ENCODE measurements at regions not wholly inside any gene's neighbourhood (a gene's known extent, or its start where the extent isn't known, plus 50 kb on each side); places are given as distances from the start of the nearest gene placed in this dataset.

DNA sequence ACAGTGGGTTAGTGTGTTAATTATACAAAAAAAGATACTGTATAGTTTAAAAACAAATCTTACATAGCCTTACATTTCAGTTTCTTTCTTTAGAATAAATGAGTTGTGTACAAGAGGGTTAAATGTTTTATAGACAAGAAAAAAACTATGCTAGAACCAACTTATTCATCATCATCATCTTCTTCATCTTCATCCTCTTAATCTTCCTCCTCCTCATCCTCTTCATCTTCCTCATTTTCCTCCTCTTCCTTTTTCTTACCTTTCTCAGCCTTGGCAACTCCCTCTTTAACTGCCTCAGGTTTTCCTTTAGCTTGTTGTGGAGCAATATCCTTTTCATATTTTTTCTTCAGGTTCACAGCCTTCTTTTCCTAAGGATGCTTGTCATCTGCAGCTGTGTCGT, 53.7 kb downstream of the RPS12 start:
- DNase-seq = no peak

DNA sequence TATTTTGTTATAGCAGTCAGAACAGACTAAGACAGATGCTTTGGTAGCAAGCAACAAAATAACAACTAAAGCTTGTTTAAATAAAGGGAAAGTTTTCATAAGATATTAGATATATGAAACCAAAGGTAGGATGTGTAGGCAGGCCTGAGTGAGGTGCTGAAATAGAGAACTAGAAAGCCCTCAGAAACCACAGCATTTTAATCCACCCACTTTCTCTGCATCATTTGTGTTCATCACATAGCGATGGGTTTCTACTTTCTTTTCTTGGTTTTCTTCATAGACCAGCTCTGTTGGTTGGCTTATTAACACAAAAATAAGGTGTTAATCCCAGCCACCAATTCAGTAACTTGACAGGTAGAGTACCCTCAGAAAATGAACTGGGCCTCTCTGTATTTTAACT, 58.6 kb downstream of the RPS12 start:
- DNase-seq = no peak

GRCh38 chr6:132877003-132877402, 62.6 kb downstream of the RPS12 start:
- no peak for DNase-seq

DNA sequence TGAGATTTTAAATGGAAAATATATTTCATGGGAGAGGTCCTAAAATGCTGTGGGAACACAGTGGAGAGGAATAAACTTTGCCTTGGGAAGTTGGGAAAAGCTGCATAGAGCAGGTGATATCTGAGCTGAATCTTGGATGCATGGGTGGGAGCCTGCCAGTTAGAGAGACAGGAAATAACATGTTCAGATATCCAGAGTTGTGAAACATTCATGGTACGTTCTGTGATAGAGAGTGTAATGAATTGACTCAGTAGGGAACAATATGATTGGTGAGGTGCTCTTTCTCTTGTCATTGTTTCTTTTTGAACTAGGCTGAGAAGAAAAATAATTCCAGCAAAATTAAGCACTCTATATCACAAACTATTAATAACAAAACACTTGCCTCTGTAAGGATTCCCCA, 72.8 kb downstream of the RPS12 start:
- no peak for DNase-seq

GRCh38 chr6:132888701-132889100, 74.3 kb downstream of the RPS12 start:
- no peak for DNase-seq

DNA sequence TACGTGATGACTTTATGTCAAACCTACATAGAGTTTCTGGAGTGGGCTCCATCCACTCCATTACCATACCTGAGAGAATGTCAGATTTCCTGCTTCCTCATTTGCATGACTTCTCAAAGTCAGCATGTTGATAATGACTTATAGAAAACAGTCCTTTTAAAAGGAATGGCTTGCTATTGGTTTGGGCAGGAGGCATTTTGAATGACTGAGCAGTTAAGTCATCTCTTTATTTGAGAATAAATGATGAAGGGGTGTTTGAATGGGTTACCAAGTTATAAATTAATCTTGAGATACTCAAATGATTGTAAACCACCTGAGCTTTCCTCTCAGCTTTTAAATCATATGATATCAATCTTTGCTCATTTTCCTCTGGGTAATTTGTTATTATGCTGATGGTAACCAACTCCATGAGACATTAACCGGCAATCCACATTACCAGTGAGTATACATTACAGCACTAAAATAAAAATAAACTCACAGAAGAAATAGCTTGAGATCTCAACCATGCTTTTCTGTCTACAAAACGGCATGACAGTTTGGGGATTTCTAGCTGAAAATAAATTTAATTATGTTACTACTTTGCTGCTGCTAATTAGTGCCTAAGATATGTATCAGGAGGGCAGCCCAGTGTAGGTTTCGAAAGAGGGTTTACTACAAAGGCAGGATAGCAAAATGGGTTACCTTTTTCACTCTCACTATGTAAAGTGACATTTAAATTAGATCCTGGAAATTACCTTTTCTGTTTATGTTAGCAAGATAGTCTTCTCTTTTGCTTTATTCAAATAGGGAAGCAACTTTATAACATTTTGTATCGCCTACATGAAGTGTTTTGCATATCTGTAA, 78.8 kb downstream of the RPS12 start:
- DNase-seq = no peak

- no peak for DNase-seq
These were observed 79.6 kb downstream of the RPS12 start for GRCh38 chr6:132893772-132894490.

DNA sequence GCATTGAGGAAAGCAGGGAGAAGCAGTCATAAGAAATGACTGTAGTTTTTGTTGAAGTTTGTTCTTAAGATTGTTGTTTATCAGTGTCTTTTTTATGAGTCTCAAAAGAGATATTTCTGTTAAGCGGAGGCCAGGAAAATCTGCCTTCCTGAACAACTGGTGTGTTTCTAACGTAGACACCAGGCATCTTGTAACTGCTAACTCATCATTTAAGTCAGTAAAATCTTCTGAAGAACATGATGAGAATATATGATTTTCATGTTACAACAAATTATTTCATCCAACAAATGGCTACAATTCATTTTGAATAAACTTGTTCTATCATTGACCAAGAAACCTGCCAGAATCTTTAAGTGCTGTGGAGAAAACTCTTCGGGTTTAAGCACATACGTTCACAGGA, 84.0 kb downstream of the RPS12 start:
- no peak for DNase-seq

DNA sequence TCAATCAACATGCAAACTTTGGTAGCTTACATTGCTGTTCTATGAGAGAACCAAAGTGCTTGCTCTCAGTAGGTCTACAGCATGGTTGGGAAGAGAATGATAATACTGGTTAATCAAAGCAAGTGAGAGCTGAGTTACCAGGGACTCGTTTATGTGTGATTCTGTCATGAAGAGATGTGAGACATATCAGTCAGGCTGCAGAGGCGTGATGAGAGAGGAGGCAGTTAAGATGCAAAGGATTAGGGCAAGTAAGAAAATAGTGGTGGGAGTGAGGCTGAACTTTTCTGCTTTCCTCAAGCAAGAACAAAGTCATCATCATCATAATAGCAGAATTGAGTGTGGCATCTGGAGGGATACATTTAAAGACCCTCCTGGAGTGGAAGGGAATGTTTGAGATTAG, 86.5 kb downstream of the RPS12 start:
- no peak for DNase-seq

DNA sequence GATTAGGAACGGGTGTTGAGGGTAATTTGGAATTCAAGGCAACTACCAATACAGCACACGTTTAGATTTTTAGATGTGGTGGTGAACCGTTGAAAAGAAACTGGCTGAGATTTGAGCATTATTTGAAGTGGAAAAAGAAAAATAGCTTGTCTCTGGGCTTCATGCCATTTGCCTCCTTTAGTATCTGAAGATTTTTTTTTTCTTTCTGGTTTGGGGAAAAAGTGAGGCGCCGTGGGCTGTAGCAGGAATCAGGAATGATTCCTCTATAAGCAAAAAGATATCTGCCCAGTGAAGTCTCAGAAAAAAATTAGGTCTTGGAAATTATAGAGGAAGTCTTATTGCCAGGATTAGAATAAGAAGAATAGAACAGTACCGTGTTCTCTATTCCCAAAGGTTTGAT, 88.5 kb downstream of the RPS12 start:
- no peak for DNase-seq

- no peak for DNase-seq
These were observed 92.9 kb downstream of the RPS12 start for GRCh38 chr6:132907231-132907630.

- DNase-seq = no peak
These were observed 93.5 kb downstream of the RPS12 start for GRCh38 chr6:132907914-132908313.

DNA sequence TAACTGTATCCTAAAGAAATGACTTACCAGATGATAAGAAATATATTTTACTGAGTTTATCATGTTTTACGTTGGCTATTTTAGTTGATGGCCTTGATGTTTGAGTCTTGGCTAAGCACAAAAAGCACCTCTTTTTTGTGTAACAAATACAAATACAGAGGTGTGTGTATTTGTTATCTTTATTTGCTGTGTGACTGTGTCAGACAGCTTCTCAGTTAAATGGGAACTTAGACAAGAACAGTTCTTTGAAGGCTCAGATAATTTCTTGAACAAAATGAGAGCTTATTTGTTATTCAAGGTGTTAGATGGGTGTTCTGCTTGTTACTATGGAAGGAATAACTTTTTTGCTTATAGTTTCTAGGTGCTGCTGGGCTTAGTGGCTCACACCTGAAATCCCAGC, 95.4 kb downstream of the RPS12 start:
- no peak for DNase-seq

- no peak for DNase-seq
These were observed 96.4 kb downstream of the RPS12 start for GRCh38 chr6:132910759-132911158.

- DNase-seq = peak in 4 of 56 donors; percentile 5 to 20 (median 10)
These were observed 104.9 kb downstream of the RPS12 start for GRCh38 chr6:132919045-132919860.

DNA sequence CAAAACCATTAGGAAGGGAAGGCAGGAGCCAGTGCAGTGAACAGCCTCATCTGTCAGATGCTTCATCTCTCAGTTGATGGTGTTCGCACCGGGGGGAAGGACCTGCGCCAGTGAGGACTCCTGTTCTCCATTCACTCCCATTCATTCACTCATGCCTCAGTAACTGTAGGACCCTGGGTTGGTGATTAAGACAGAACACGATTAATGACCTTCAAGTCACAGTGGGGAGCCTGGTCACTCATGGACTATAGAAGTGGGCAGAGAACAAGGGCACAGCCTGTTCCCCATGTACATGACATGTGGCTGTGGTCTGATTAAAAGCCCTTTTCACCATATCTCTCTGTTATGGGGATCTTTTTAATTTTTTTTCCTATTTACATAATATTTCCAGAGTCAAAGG, 113.3 kb downstream of the RPS12 start:
- DNase-seq = no peak

- DNase-seq = no peak
These were observed 114.8 kb downstream of the RPS12 start for GRCh38 chr6:132929141-132929540.

DNA sequence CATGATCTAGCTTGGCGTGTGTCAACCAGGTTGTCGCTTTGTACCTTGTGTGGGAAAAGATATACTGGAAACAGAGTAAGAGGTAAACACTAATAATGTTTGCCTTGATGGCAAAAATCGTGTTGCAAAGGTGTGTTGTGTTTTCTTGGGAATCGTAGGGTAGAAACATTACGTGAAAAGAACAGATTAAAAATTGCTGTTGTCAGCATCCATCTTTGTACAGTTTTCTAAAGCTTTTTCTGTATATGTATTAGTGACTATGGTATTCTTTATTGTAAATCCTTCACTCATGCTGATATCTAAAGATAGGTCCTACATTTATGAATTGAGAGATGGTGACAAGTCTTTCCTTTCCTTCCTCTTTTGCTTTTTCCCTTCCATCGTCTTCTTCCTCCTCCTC, 116.9 kb downstream of the RPS12 start:
- DNase-seq = no peak

DNA sequence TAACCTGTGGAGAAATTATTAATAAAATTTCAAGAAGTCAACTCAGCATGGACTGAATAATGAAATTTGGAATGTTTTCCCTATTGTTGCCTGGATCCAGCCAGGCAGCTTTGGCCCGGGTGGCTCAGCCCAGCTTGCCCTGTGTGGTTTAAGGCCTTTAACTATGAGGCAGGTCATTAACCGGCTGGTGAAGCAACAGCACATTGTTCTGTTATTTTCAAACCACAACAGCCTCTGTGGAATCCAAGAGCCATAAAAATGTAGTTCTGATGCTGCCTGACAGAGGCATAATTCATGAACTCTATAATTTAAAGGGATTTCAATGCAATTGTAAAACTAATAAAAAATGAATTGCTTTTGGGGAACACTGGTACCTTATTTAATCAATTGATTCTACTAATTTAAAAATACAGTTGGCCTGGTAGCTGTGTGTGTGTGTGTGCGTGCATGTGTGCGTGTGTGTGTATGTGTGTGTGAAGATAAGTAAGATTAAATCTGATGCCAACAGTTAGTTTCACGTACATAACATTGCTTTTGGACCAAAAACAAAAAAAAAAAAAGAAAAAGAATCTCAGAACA, 117.7 kb downstream of the RPS12 start:
- no peak for DNase-seq

GRCh38 chr6:132932588-132932987, 118.2 kb downstream of the RPS12 start:
- DNase-seq = no peak

DNA sequence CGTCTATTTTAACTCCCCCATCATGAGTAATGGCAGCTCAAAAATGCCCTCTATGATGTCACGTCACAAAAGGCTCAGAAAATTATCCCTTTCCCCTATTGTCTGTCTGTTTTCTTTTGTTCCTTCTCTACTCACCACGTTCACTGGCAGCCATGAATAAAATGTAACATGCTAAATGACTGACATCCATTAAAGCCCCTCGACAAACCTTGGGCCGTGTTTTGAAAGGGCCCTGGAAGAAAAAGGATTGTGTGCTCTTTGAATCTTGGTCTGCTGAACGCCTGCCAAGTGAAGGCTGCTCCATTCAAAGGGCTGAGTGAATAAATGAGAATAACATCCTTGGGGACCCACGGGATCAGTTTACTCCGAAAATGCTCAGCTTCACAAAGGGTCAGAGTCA, 118.7 kb downstream of the RPS12 start:
- peak in 9 of 56 donors; percentile 2 to 32 (median 8) for DNase-seq

GRCh38 chr6:132934496-132934895, 120.1 kb downstream of the RPS12 start:
- DNase-seq = no peak

All from amygdala (tissue), 56 donors.